ENCODE measurements at regions not wholly inside any gene's neighbourhood (a gene's known extent, or its start where the extent isn't known, plus 50 kb on each side); places are given as distances from the start of the nearest gene placed in this dataset.

DNA sequence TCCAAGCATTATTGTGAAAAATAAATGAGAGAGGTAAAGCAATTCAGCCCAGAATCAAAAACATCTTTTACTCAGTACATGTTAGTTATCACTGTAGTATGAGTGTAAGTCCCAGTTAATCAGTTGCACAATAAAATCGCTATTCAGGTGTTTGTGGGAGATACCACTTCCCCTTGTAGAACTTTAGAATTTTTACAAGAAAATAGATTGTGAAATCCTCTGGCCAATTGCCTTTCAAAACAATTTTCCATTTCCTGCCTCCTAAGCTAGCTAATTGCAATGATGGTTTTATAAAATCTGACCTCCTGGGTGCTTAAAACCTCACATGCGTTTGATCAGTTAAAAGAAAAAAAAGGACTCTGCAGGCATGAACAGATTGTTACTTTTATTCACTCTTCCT lies 332.5 kb downstream of the PID1 start:
- TF ChIP-seq EZH2 (IDR thresholded peaks at IDR 0.05; ENCODE audit: insufficient read depth, poor library complexity, severe bottlenecking): no peak
- no peak for TF ChIP-seq EZH2phosphoT487 (IDR thresholded peaks at IDR 0.05; ENCODE audit: insufficient read depth, low read depth)
- no peaks in the 10 kb centered on the region for H4K20me1 ChIP-seq (ENCODE audit: insufficient read depth)
- no peaks in the 10 kb centered on the region for H3K36me3 ChIP-seq (ENCODE audit: low read depth)
- H3K4me1 ChIP-seq (ENCODE audit: insufficient read depth): no peaks in the 10 kb centered on the region
- no peak overlapping the region for H3K27ac ChIP-seq
- H3K9me3 ChIP-seq (ENCODE audit: low read depth): peaks cover 2% of the 10 kb centered on the region
- H3K4me3 ChIP-seq: no peak overlapping the region
- no peak overlapping the region for H3K9ac ChIP-seq
- in situ Hi-C loops (cut with MboI): no loop called here
- H3F3A ChIP-seq (ENCODE audit: insufficient read depth): no peaks in the 10 kb centered on the region
- H3K27me3 ChIP-seq (replicated peaks; ENCODE audit: insufficient read depth): no peaks in the 10 kb centered on the region
- 27 to 30% methylated on average over 2 of the region's 2 CpGs for WGBS, 2 experiments (ENCODE audit: low coverage in 1 of 2, low lambda C conversion rate in 2 of 2, missing lambda C conversion rate in 2 of 2)
- no peak overlapping the region for H3K4me2 ChIP-seq (ENCODE audit: unreplicated experiment)
- no peaks in the 10 kb centered on the region for H3K79me2 ChIP-seq (ENCODE audit: insufficient read depth)
- H2AFZ ChIP-seq: no peak overlapping the region
- H3K9me2 ChIP-seq (ENCODE audit: insufficient read depth): no peaks in the 10 kb centered on the region
- DNase-seq: peak; percentile 5

DNA sequence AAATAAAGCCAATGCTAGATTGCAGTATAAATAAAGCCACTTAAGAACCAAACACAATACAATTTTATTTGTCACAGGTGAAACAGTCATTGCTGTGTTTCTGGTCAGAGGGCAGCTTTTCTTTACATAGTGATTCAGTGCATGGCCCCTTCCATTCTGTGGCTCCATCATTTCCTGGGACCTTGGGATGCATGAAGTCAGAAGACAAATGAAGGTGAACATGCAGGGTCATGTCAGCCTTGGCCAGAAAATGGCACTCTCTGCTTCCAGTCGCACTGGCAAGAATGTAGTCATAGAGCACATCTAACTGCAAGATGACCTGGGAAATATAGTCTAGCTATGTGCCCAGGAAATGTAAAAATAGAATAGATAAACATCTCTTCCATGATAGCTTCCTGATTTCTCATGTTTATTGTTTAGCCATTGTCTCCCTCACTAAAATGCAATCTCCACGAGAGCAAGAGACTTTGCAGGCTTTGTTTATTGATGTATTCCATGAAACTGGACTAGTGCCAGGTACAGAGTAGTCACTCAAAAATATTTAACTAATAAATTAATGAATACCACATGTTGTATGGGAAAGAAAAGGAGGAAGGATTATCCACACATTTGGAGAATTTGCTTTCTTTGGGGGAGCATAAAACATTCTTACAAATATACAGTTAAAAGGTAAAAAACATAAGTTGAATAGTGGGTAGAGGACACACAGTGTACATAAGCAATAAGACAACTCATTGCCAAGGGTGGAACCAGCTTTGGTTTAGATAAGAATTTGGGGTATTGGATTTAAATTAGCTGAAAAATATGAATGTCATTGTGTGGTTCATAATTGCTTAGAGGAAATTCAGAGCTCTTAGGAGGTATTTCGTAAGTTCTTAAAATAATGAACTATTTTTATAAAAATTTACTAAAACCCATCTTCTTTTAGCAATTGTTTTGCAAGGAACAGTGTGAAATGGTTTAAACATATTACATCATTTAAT lies 343.8 kb downstream of the PID1 start:
- TF ChIP-seq EZH2 (IDR thresholded peaks at IDR 0.05; ENCODE audit: insufficient read depth, poor library complexity, severe bottlenecking) (no peak), EZH2phosphoT487 (IDR thresholded peaks at IDR 0.05; ENCODE audit: insufficient read depth, low read depth) (no peak)
- Histone ChIP-seq H2AFZ (no peak overlapping the region), H3K9me2 (ENCODE audit: insufficient read depth) (no peaks in the 10 kb centered on the region), H3K4me2 (ENCODE audit: unreplicated experiment) (no peak overlapping the region), H3K79me2 (ENCODE audit: insufficient read depth) (no peaks in the 10 kb centered on the region), H3K27ac (no peak overlapping the region), H3K4me1 (ENCODE audit: insufficient read depth) (0 out of 2 replicates have a peak, but pooled peaks cover 3% of the 10 kb centered on the region), H3K36me3 (ENCODE audit: low read depth) (no peaks in the 10 kb centered on the region), H3K27me3 (replicated peaks; ENCODE audit: insufficient read depth) (no peaks in the 10 kb centered on the region), H3K4me3 (no peak overlapping the region), H3K9me3 (ENCODE audit: low read depth) (no peaks in the 10 kb centered on the region), H3K9ac (no peak overlapping the region), H4K20me1 (ENCODE audit: insufficient read depth) (no peaks in the 10 kb centered on the region), H3F3A (ENCODE audit: insufficient read depth) (no peaks in the 10 kb centered on the region)
- DNase-seq: no peak
- in situ Hi-C loops (cut with MboI): no loop called here
- 47 to 48% methylated on average over 3 of the region's 3 CpGs for WGBS, 2 experiments (ENCODE audit: low coverage in 1 of 2, low lambda C conversion rate in 2 of 2, missing lambda C conversion rate in 2 of 2)

DNA sequence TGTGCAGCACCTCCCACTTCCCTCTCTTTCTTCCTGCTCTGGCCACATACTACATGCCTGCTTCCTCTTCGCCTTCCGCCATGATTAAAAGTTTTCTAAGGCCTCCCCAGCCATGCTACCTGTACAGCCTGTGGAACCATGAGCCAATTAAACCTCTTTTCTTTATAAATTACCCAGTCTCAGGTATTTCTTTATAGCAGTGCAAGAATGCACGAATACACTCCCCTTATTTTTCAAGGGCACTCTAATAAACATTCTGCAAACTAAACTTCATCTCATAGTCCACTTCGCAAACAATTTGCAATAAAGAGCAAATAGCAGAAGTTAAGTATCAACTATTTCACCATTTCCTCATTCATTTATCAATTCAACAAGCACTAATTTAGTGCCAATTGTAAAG lies 351.3 kb downstream of the PID1 start:
- H4K20me1 ChIP-seq (ENCODE audit: insufficient read depth): no peaks in the 10 kb centered on the region
- H3K9me2 ChIP-seq (ENCODE audit: insufficient read depth): no peaks in the 10 kb centered on the region
- H3K9ac ChIP-seq: no peak overlapping the region
- H3K9me3 ChIP-seq (ENCODE audit: low read depth): no peaks in the 10 kb centered on the region
- in situ Hi-C loops (cut with MboI): no loop called here
- TF ChIP-seq EZH2 (IDR thresholded peaks at IDR 0.05; ENCODE audit: insufficient read depth, poor library complexity, severe bottlenecking): no peak
- no peak for TF ChIP-seq EZH2phosphoT487 (IDR thresholded peaks at IDR 0.05; ENCODE audit: insufficient read depth, low read depth)
- no peaks in the 10 kb centered on the region for H3K79me2 ChIP-seq (ENCODE audit: insufficient read depth)
- 88 to 91% methylated on average over 4 of the region's 4 CpGs for WGBS, 2 experiments (ENCODE audit: low coverage in 1 of 2, low lambda C conversion rate in 2 of 2, missing lambda C conversion rate in 2 of 2)
- no peak overlapping the region for H3K4me2 ChIP-seq (ENCODE audit: unreplicated experiment)
- no peak overlapping the region for H3K4me3 ChIP-seq
- no peaks in the 10 kb centered on the region for H3K27me3 ChIP-seq (replicated peaks; ENCODE audit: insufficient read depth)
- no peaks in the 10 kb centered on the region for H3K36me3 ChIP-seq (ENCODE audit: low read depth)
- H3K27ac ChIP-seq: no peak overlapping the region
- H3K4me1 ChIP-seq (ENCODE audit: insufficient read depth): peaks cover 31% of the 10 kb centered on the region
- no peak for DNase-seq
- no peak overlapping the region for H2AFZ ChIP-seq
- peaks cover 19% of the 10 kb centered on the region for H3F3A ChIP-seq (ENCODE audit: insufficient read depth)

- Histone ChIP-seq H3K4me1 (ENCODE audit: insufficient read depth) (peaks cover 30% of the 10 kb centered on the region), H3K27me3 (replicated peaks; ENCODE audit: insufficient read depth) (no peaks in the 10 kb centered on the region), H3K9me2 (ENCODE audit: insufficient read depth) (no peaks in the 10 kb centered on the region), H3K79me2 (ENCODE audit: insufficient read depth) (no peaks in the 10 kb centered on the region), H3K4me3 (no peak overlapping the region), H4K20me1 (ENCODE audit: insufficient read depth) (no peaks in the 10 kb centered on the region), H2AFZ (no peak overlapping the region), H3K9me3 (ENCODE audit: low read depth) (no peaks in the 10 kb centered on the region), H3K4me2 (ENCODE audit: unreplicated experiment) (peak overlapping the region; percentile 43), H3K27ac (0 out of 2 replicates have a peak overlapping the region, but pooled peaks have one; percentile 2), H3K9ac (no peak overlapping the region), H3K36me3 (ENCODE audit: low read depth) (no peaks in the 10 kb centered on the region), H3F3A (ENCODE audit: insufficient read depth) (peaks cover 19% of the 10 kb centered on the region)
- peak; percentile 41 for DNase-seq
- TF ChIP-seq EZH2phosphoT487 (IDR thresholded peaks at IDR 0.05; ENCODE audit: insufficient read depth, low read depth) (no peak), EZH2 (IDR thresholded peaks at IDR 0.05; ENCODE audit: insufficient read depth, poor library complexity, severe bottlenecking) (no peak)
- in situ Hi-C loops (cut with MboI): no loop called here
- 0% methylated on average over 1 of the region's 1 CpG for WGBS, 2 experiments (ENCODE audit: low coverage in 1 of 2, low lambda C conversion rate in 2 of 2, missing lambda C conversion rate in 2 of 2)
Observed at GRCh38 chr2:228917220-228917619, 353.9 kb downstream of the PID1 start.
